IMR-90 (cell line): ENCODE measurements at regions not wholly inside any gene's neighbourhood (a gene's known extent, or its start where the extent isn't known, plus 50 kb on each side); places are given as distances from the start of the nearest gene placed in this dataset.

Experiments used
- ATAC-seq: fragments of 200-7000 bp; cut with Tn5 transposase; 2 replicates; pipeline ENCODE4 v1.9.1; 2020; ENCODE audit warnings: low read depth, mild to moderate bottlenecking, moderate library complexity
- BruUV-seq: library from RNA; stranded (reverse); fragments of 400-500 nt; replicated peaks from 2 replicates; lab custom pipeline; 2021; lab: Mats Ljungman, UMichigan
- CTCF ChIA-PET: fragments of 300-600 bp; formaldehyde crosslinking; extraction: SDS; loops from one replicate; lab custom pipeline; 2021; ENCODE audit warnings: antibody characterized with exemption; lab: Yijun Ruan, JAX
- POLR2A ChIA-PET: fragments of 300-600 bp; sonication (Branson Sonifier 250); formaldehyde crosslinking; loops from one replicate; lab custom pipeline; 2022; ENCODE audit warnings: antibody characterized with exemption; ENCODE audit not compliant: unreplicated experiment; lab: Charles Lee
- DNase-seq: peaks from one replicate; pipeline ENCODE4 v3.0.0; 2013
- H2AFZ ChIP-seq: replicated peaks from 2 replicates; pipeline ENCODE3; 2013; ENCODE audit warnings: low read length, mild to moderate bottlenecking; ENCODE audit not compliant: poor library complexity
- H2AK5ac ChIP-seq: 2 replicates; pipeline ENCODE4 v1.6.1; 2013; ENCODE audit warnings: low read depth, low read length, inconsistent platforms
- H2AK9ac ChIP-seq: replicated peaks from 2 replicates; pipeline ENCODE3; 2013; ENCODE audit warnings: mild to moderate bottlenecking, low read depth, low read length, moderate library complexity; ENCODE audit not compliant: poor library complexity
- H2BK120ac ChIP-seq: 2 replicates; pipeline ENCODE4 v1.6.1; 2013; ENCODE audit warnings: low read depth, low read length, inconsistent platforms
- H2BK15ac ChIP-seq: 3 replicates; pipeline ENCODE4 v1.6.1; 2013; ENCODE audit warnings: low read depth, low read length, inconsistent platforms
- H2BK20ac ChIP-seq: 2 replicates; pipeline ENCODE4 v1.6.1; 2013; ENCODE audit warnings: low read depth, mild to moderate bottlenecking, inconsistent platforms, low read length, moderate library complexity
- H2BK5ac ChIP-seq: 2 replicates; pipeline ENCODE4 v1.6.1; 2013; ENCODE audit warnings: mild to moderate bottlenecking, low read depth, low read length, inconsistent platforms; ENCODE audit not compliant: poor library complexity, severe bottlenecking
- H3K14ac ChIP-seq: replicated peaks from 2 replicates; pipeline ENCODE4 v1.6.1; 2013; ENCODE audit warnings: low read depth, low read length, inconsistent platforms
- H3K18ac ChIP-seq: 2 replicates; pipeline ENCODE4 v1.6.1; 2013; ENCODE audit warnings: low read depth, low read length, control low read depth
- H3K23ac ChIP-seq: 2 replicates; pipeline ENCODE4 v1.6.1; 2013; ENCODE audit warnings: low read depth, low read length, inconsistent platforms
- H3K27ac ChIP-seq: 2 replicates; pipeline ENCODE4 v1.5.1; 2013; ENCODE audit warnings: mild to moderate bottlenecking, control low read depth, low read length; ENCODE audit not compliant: insufficient read depth
- H3K27me3 ChIP-seq: 2 replicates; pipeline ENCODE4 v1.6.1; 2013; ENCODE audit warnings: low read length; ENCODE audit not compliant: control insufficient read depth, insufficient read depth
- H3K36me3 ChIP-seq: 2 replicates; pipeline ENCODE4 v1.6.1; 2013; ENCODE audit warnings: low read length, mixed read lengths; ENCODE audit not compliant: control insufficient read depth, insufficient read depth
- H3K4ac ChIP-seq: 2 replicates; pipeline ENCODE4 v1.6.1; 2013; ENCODE audit warnings: low read depth, low read length, inconsistent platforms
- H3K4me1 ChIP-seq: 2 replicates; pipeline ENCODE4 v1.6.1; 2013; ENCODE audit warnings: low read length, mixed read lengths; ENCODE audit not compliant: control insufficient read depth, insufficient read depth
- H3K4me2 ChIP-seq: 2 replicates; pipeline ENCODE4 v1.6.1; 2013; ENCODE audit warnings: low read depth, mild to moderate bottlenecking, control low read depth, low read length, moderate library complexity
- H3K4me3 ChIP-seq: 2 replicates; pipeline ENCODE4 v1.5.1; 2013; ENCODE audit warnings: low read depth, mild to moderate bottlenecking, control low read depth, low read length, moderate library complexity; ENCODE audit not compliant: insufficient read depth
- H3K56ac ChIP-seq: 2 replicates; pipeline ENCODE4 v1.6.1; 2013; ENCODE audit warnings: low read length, inconsistent platforms; ENCODE audit not compliant: insufficient read depth; ENCODE audit errors: extremely low read depth
- H3K79me1 ChIP-seq, 2 experiments: 2 replicates each; pipeline ENCODE4 v1.6.1; 2013; ENCODE audit warnings: low read length in 2 of 2, inconsistent platforms in 1 of 2, low read depth in 1 of 2
- H3K9ac ChIP-seq: 2 replicates; pipeline ENCODE4 v1.6.1; 2013; ENCODE audit warnings: low read depth, low read length, control low read depth
- H3K9me1 ChIP-seq: 2 replicates; pipeline ENCODE4 v1.6.1; 2013; ENCODE audit warnings: low read length, inconsistent platforms; ENCODE audit not compliant: insufficient read depth
- H3K9me3 ChIP-seq: 2 replicates; pipeline ENCODE4 v1.6.1; 2013; ENCODE audit warnings: low read length; ENCODE audit not compliant: control insufficient read depth, insufficient read depth
- H4K20me1 ChIP-seq: 2 replicates; pipeline ENCODE4 v1.6.1; 2013; ENCODE audit warnings: low read length, inconsistent platforms; ENCODE audit not compliant: insufficient read depth
- H4K5ac ChIP-seq: 2 replicates; pipeline ENCODE4 v1.6.1; 2013; ENCODE audit warnings: mild to moderate bottlenecking, low read depth, low read length, control low read depth
- H4K8ac ChIP-seq, 2 experiments: 2 replicates each; pipeline ENCODE4 v1.6.1; 2013; ENCODE audit warnings: low read depth in 2 of 2, low read length in 2 of 2, control low read depth in 1 of 2, inconsistent platforms in 1 of 2
- H4K91ac ChIP-seq: 2 replicates; pipeline ENCODE4 v1.6.1; 2013; ENCODE audit warnings: low read depth, low read length, inconsistent platforms; ENCODE audit not compliant: insufficient read depth
- BHLHE40 ChIP-seq: fragments of 150-350 bp; IDR thresholded peaks from 2 replicates; pipeline ENCODE4 v1.6.1; 2016; ENCODE audit warnings: mild to moderate bottlenecking, low read depth, low read length
- CEBPB ChIP-seq: IDR thresholded peaks from 2 replicates; pipeline ENCODE4 v1.6.1; 2012; ENCODE audit warnings: low read depth, low read length, improper control_type of control experiment
- CHD1 ChIP-seq: IDR thresholded peaks from 2 replicates; pipeline ENCODE4 v1.6.1; 2012; ENCODE audit warnings: low read depth, low read length, improper control_type of control experiment
- CTCF ChIP-seq: conservative IDR thresholded peaks from 2 replicates; pipeline ENCODE4 v1.5.1; 2012; ENCODE audit warnings: mild to moderate bottlenecking, low read depth, low read length, improper control_type of control experiment
- ELK1 ChIP-seq: fragments of 150-350 bp; IDR thresholded peaks from 2 replicates; pipeline ENCODE4 v1.6.1; 2016; ENCODE audit warnings: low read depth, mild to moderate bottlenecking, low read length, moderate library complexity, borderline replicate concordance
- FOS ChIP-seq: fragments of 150-350 bp; IDR thresholded peaks from 2 replicates; pipeline ENCODE4 v1.6.1; 2016; ENCODE audit warnings: low read depth, low read length
- MAFK ChIP-seq: IDR thresholded peaks from 2 replicates; pipeline ENCODE4 v1.6.1; 2012; ENCODE audit warnings: low read depth, low read length, improper control_type of control experiment
- MAZ ChIP-seq: IDR thresholded peaks from 2 replicates; pipeline ENCODE4 v1.6.1; 2012; ENCODE audit warnings: low read depth, mild to moderate bottlenecking, low read length, improper control_type of control experiment, moderate library complexity, borderline replicate concordance
- MXI1 ChIP-seq: IDR thresholded peaks from 2 replicates; pipeline ENCODE4 v1.6.1; 2012; ENCODE audit warnings: low read depth, mild to moderate bottlenecking, low read length, moderate library complexity, borderline replicate concordance
- NFE2L2 ChIP-seq: fragments of 150-350 bp; IDR thresholded peaks from 2 replicates; pipeline ENCODE4 v1.6.1; 2016; ENCODE audit warnings: low read depth, mild to moderate bottlenecking, low read length
- POLR2A ChIP-seq: IDR thresholded peaks from 2 replicates; pipeline ENCODE4 v1.6.1; 2012; ENCODE audit warnings: mild to moderate bottlenecking, low read depth, low read length
- RAD21 ChIP-seq: IDR thresholded peaks from 2 replicates; pipeline ENCODE4 v1.6.1; 2012; ENCODE audit warnings: low read length, improper control_type of control experiment
- RCOR1 ChIP-seq: IDR thresholded peaks from 2 replicates; pipeline ENCODE4 v1.6.1; 2012; ENCODE audit warnings: mild to moderate bottlenecking, low read length, improper control_type of control experiment; ENCODE audit not compliant: insufficient replicate concordance
- RFX5 ChIP-seq: IDR thresholded peaks from 2 replicates; pipeline ENCODE4 v1.8.0; 2012; ENCODE audit warnings: low read depth, mild to moderate bottlenecking, low read length, moderate library complexity
- SMC3 ChIP-seq: fragments of 150-350 bp; IDR thresholded peaks from 2 replicates; pipeline ENCODE4 v1.6.1; 2016; ENCODE audit warnings: low read depth, mild to moderate bottlenecking, antibody characterized with exemption, low read length, moderate library complexity
- USF2 ChIP-seq: fragments of 150-350 bp; IDR thresholded peaks from 2 replicates; pipeline ENCODE4 v1.6.1; 2017; ENCODE audit warnings: mild to moderate bottlenecking, antibody characterized with exemption, low read length, low read depth
- WGBS, 2 experiments: methylation state at CpG; one replicate each; pipeline versions ENCODE4 v1.1.5 to v1.1.7; 2013; ENCODE audit warnings: missing lambda C conversion rate in 2 of 2; ENCODE audit not compliant: insufficient read length in 1 of 2; ENCODE audit errors: extremely low coverage in 2 of 2; 5-methylcytosine and 5-hydroxymethylcytosine counted together
- dilution Hi-C: fragments of 300-500 bp; cut with HindIII; formaldehyde crosslinking; loops from one replicate; pipeline ENCODE4 v1.14.3; 2018; ENCODE audit warnings: low sequenced_read_pairs; ENCODE audit not compliant: unreplicated experiment
- in situ Hi-C: fragments of 300-500 bp; cut with MboI; formaldehyde crosslinking; loops from 3 replicates; pipeline ENCODE4 v1.14.3; 2019; ENCODE audit warnings: low sequenced_read_pairs, inconsistent platforms, mixed read lengths
- intact Hi-C: fragments of 100-400 bp; cut with micrococcal nuclease; formaldehyde crosslinking; loops from 2 replicates; pipeline ENCODE4 v1.10.0; 2022

- Histone ChIP-seq H4K91ac (no peak overlapping the region), H3K27ac (no peak overlapping the region), H3K9me3 (no peaks in the 10 kb centered on the region), H3K56ac (no peak overlapping the region), H2BK120ac (no peak overlapping the region), H2AK5ac (no peak overlapping the region; the same call in 1 of the 2 replicates), H3K18ac (no peak overlapping the region), H3K79me1 (no peaks in the 10 kb centered on the region), H2BK20ac (no peak overlapping the region), H4K5ac (no peak overlapping the region), H3K4ac (no peak overlapping the region), H3K36me3 (no peaks in the 10 kb centered on the region), H3K27me3 (no peaks in the 10 kb centered on the region), H2AFZ (no peak overlapping the region), H3K4me1 (peaks cover 3% of the 10 kb centered on the region; the same call in 1 of the 2 replicates), H2BK5ac (no peak overlapping the region), H3K9ac (no peak overlapping the region), H4K8ac (no peak overlapping the region), H2BK15ac (no peak overlapping the region), H4K20me1 (no peaks in the 10 kb centered on the region), H2AK9ac (no peak overlapping the region), H3K23ac (no peak overlapping the region), H3K4me3 (no peak overlapping the region), H3K4me2 (no peak overlapping the region), H3K14ac (no peak overlapping the region), H3K9me1 (no peaks in the 10 kb centered on the region)
- no peak for ATAC-seq
- in situ Hi-C loops = no loop called here
- intact Hi-C loops = no loop called here
- 94% methylated on average over 5 of the region's 6 CpGs; no CpG with 5 or more reads in 1 of the 2 experiments for WGBS, 2 experiments
- dilution Hi-C loops = no loop called here
- ChIA-PET POLR2A (no interaction called here), CTCF (no interaction called here)
- TF ChIP-seq NFE2L2 (no peak), CHD1 (no peak), CTCF (no peak), BHLHE40 (no peak), MAFK (no peak), RFX5 (no peak), RAD21 (no peak), CEBPB (no peak), FOS (no peak), SMC3 (no peak), RCOR1 (no peak), POLR2A (no peak), USF2 (no peak), ELK1 (no peak), MAZ (no peak), MXI1 (no peak)
- DNase-seq = no peak
- BruUV-seq = no TSS peak
These were observed 1035.9 kb downstream of the TUSC7 start for GRCh38 chr3:117745516-117745915.
